ENCODE measurements at regions not wholly inside any gene's neighbourhood (a gene's known extent, or its start where the extent isn't known, plus 50 kb on each side); places are given as distances from the start of the nearest gene placed in this dataset.

DNA sequence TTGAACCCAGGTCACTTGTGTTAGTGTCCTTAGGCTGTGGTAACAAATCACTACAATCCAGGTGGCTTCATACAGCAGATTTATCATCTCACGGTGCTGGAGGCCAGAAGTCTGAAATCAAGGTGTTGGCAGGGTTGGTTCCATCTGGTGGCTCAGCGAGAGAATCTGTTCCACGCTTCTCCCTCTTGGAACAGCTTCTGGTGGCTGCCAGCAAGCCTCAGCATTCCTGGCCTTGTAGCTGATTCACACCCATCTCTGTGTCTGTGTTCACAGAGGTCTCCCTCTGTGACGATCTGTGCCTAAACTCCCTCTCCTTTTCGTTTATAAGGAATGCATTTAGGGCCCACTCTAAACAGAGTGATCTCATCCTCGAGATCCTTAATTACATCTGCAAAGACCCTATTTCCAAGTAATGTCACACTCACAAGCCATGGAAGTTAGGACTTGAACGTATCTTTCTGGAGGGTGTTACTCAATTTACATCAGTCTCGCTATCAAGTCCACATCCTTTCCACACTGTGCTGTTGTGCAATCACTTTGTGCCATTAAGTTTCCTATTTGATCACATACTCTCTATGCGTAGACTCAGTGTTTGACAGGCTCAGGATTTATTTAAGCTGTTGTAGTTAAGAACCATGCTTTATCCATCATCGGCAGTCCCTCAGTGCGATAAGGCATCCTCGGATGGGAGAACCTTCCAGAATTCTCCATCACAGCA is 164.4 kb downstream of the SOCS6 start:
- no peaks in the 10 kb centered on the region for H3K4me1 ChIP-seq (replicated peaks)
- H3K36me3 ChIP-seq: no peaks in the 10 kb centered on the region
- no peak overlapping the region for H3K4me3 ChIP-seq
- H3K27ac ChIP-seq: no peak overlapping the region
- no peaks in the 10 kb centered on the region for H3K27me3 ChIP-seq (replicated peaks)
- DNase-seq (ENCODE audit: low read depth in 1 of 2, low spot score in 2 of 2): no peak
- H3K9me3 ChIP-seq (replicated peaks): no peaks in the 10 kb centered on the region

DNA sequence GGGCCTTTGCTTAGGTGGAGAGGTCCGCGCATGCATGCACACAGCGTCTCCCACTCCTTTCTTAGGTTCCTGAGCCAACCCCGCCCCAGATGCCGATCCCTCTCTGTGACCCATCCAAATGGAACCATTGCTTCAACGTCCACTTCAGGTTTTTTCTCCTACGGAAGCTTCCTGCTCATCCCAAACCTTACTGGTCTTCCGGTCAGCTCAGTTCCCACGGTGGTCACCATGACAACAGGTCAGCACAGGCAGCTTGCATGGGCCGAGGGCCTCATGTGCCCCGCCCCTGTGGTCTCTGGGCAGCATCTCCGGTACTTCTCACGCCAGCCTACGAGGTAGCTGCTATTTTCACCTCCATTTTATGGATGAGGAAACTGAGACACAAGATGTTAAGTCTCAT is 163.7 kb downstream of the SOCS6 start:
- Histone ChIP-seq H3K4me1 (replicated peaks) (no peaks in the 10 kb centered on the region), H3K36me3 (no peaks in the 10 kb centered on the region), H3K27me3 (replicated peaks) (no peaks in the 10 kb centered on the region), H3K4me3 (no peak overlapping the region), H3K9me3 (replicated peaks) (no peaks in the 10 kb centered on the region), H3K27ac (no peak overlapping the region)
- no peak for DNase-seq (ENCODE audit: low read depth in 1 of 2, low spot score in 2 of 2)

DNA sequence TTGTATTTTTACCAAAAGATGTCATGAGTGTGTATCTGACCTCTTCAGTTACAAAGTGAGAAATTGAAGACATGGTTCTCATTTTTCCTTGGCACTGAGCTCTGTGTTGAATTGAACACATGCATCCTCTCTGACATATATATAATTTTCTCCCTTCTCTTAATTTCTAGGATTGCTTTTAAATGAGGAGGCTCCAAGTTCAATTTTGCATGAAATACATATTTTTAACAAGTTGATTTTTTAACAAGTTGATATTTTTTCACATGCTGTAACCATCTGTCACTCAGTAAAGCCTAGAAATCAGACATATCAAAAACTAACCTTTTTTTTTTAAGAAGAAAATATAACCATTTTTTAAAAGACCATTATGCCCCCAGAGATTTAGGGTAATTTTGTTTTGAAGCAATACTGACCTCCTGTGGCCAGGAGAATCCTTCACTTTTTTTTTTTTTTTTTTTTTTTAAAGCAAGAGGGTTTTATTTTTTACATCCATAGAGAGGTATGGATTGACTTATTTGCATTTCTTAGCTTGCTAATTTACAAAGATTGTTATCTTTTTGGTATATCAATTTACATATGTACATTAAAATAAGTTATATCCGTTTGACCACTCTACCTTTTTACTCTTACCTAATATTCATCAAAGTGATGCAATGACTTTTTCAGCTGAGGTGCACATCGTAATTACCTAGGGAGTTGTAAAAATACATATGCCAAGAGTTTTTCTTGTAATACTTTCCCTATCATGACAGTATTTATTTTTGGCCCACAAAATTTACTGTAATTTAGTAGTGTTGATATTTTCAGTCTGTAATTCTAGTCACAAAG is 161.8 kb downstream of the SOCS6 start:
- peak in 1 of 2 experiments; percentile 22 for DNase-seq (ENCODE audit: low read depth in 1 of 2, low spot score in 2 of 2)

DNA sequence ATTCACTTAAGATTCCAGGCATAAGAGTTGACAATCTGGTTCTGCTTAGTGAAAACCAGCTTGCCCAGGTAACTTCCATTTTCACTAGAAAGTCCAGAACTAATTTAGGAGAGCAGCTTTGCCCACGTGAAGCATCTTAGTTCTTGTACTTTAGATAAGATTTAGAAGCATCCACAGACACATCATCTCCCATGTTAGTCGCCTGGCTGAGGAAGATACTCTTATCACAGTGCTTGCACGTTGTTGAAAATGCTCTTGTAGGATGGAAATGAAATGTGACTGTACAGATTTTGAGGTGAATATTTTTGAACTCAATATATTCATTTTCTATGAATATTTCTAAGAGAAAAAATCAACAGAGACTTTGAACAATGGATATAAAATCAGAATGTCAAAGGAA is 159.7 kb downstream of the SOCS6 start:
- H3K9me3 ChIP-seq (replicated peaks): peaks cover 7% of the 10 kb centered on the region
- no peak overlapping the region for H3K27ac ChIP-seq
- H3K36me3 ChIP-seq: no peaks in the 10 kb centered on the region
- no peaks in the 10 kb centered on the region for H3K27me3 ChIP-seq (replicated peaks)
- H3K4me3 ChIP-seq: no peak overlapping the region
- no peak for DNase-seq (ENCODE audit: low read depth in 1 of 2, low spot score in 2 of 2)
- H3K4me1 ChIP-seq (replicated peaks): no peaks in the 10 kb centered on the region

More for the DNA sequence above, 161.8 kb downstream of the SOCS6 start:
- H3K9me3 ChIP-seq (replicated peaks): no peaks in the 10 kb centered on the region
- no peaks in the 10 kb centered on the region for H3K4me1 ChIP-seq (replicated peaks)
- no peak overlapping the region for H3K4me3 ChIP-seq
- H3K27me3 ChIP-seq (replicated peaks): no peaks in the 10 kb centered on the region
- no peaks in the 10 kb centered on the region for H3K36me3 ChIP-seq
- no peak overlapping the region for H3K27ac ChIP-seq

DNA sequence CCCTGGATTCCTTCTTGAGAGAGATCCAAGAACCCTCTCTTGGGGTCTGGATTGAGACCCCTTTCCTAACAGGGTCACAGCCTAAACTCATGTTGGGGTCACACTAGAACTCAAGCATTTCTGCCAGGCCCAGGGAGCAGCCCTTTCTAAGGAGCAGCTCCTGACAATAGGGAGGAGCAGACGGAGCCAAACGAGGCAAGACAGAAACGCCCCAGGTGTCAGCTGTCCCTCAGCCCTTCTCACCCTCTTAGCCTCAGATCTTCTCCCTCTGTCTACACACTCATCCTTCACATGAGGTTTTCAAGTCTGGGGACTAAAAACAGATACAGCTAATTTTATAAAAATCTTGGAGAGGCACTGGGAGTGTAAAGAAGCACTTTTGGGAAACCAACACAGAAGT is 157.2 kb downstream of the SOCS6 start:
- H3K27me3 ChIP-seq (replicated peaks): no peaks in the 10 kb centered on the region
- peaks cover 16% of the 10 kb centered on the region for H3K9me3 ChIP-seq (replicated peaks)
- H3K4me1 ChIP-seq (replicated peaks): no peaks in the 10 kb centered on the region
- no peak overlapping the region for H3K4me3 ChIP-seq
- no peaks in the 10 kb centered on the region for H3K36me3 ChIP-seq
- no peak for DNase-seq (ENCODE audit: low read depth in 1 of 2, low spot score in 2 of 2)
- H3K27ac ChIP-seq: no peak overlapping the region

DNA sequence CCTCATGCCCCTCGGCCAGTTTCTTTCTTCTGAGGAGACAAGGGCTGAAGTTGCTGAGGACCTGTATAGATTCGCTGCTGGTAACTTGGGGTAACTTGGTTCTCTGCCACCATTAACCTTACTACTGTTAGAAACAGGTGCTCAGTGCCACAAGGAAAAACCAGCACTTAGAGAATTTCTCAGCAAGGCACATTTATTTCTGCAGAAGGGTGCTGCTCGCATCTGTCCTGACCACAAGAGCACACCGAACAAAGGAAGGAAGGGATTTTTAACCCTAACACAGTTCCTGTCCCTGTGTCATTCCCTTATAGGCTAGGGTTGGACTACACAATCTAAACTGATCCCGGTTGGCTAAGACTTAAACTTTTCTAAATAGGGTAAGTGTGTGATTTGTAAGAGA is 154.1 kb downstream of the SOCS6 start:
- H3K27me3 ChIP-seq (replicated peaks): no peaks in the 10 kb centered on the region
- H3K4me3 ChIP-seq: no peak overlapping the region
- no peaks in the 10 kb centered on the region for H3K4me1 ChIP-seq (replicated peaks)
- H3K36me3 ChIP-seq: no peaks in the 10 kb centered on the region
- peaks cover 16% of the 10 kb centered on the region for H3K9me3 ChIP-seq (replicated peaks)
- no peak for DNase-seq (ENCODE audit: low read depth in 1 of 2, low spot score in 2 of 2)
- H3K27ac ChIP-seq: no peak overlapping the region

DNA sequence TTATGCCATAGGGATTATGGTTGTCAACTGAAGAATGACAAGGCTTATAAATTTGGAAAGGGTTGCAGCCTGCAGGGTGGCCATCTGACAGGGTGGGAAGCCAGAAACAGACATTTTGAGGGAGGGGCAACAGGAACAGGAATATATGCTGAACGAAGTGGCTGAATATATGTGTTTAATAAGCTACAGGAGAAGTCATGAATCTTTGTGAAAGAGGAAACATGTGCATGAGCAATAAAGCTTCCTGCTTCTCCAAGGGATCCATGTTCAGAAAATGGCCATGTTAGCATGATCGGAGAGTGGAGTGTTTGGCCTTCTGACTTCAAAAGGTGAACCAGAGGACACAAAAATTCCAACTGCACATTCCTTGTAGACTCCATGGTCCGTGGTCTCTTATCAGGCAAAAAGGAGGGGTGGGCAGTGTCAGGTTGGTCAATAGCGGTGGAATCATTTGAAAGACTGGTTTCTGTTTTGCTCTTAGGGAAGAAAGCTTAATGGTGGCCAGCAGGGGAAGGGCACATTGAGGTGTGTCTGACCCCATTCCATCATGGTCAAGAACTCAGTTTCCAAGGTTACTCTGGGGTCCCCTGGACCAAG is 144.1 kb downstream of the SOCS6 start:
- DNase-seq (ENCODE audit: low read depth in 1 of 2, low spot score in 2 of 2): peak in 1 of 2 experiments; percentile 10
- H3K27me3 ChIP-seq (replicated peaks): no peaks in the 10 kb centered on the region
- peaks cover 7% of the 10 kb centered on the region for H3K4me1 ChIP-seq (replicated peaks)
- H3K27ac ChIP-seq: no peak overlapping the region
- H3K36me3 ChIP-seq: no peaks in the 10 kb centered on the region
- no peaks in the 10 kb centered on the region for H3K9me3 ChIP-seq (replicated peaks)
- H3K4me3 ChIP-seq: no peak overlapping the region

DNA sequence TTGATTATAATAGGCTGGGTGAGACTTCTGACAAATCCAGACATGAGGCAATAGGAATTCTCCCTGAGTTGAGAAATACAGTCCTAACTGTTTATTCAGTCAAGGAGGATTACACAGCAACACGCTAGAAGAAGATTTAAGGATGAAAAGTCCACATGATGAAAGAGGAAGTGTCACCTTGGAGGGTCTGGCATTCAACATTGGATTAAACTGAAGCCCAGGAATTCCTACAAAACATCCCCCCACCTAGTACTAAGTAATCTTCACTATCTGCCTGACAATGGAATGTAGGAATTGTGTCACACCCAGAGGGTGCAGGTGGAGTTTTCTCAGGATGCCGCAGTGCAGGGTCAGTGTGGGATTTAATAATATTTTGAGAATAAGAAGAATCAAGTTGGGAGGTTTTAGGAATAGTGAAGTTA is 142.4 kb downstream of the SOCS6 start:
- Histone ChIP-seq H3K27me3 (replicated peaks) (no peaks in the 10 kb centered on the region), H3K27ac (no peak overlapping the region), H3K4me1 (replicated peaks) (peaks cover 7% of the 10 kb centered on the region), H3K4me3 (no peak overlapping the region), H3K36me3 (no peaks in the 10 kb centered on the region), H3K9me3 (replicated peaks) (no peaks in the 10 kb centered on the region)
- peak in 1 of 2 experiments; percentile 24 for DNase-seq (ENCODE audit: low read depth in 1 of 2, low spot score in 2 of 2)

DNA sequence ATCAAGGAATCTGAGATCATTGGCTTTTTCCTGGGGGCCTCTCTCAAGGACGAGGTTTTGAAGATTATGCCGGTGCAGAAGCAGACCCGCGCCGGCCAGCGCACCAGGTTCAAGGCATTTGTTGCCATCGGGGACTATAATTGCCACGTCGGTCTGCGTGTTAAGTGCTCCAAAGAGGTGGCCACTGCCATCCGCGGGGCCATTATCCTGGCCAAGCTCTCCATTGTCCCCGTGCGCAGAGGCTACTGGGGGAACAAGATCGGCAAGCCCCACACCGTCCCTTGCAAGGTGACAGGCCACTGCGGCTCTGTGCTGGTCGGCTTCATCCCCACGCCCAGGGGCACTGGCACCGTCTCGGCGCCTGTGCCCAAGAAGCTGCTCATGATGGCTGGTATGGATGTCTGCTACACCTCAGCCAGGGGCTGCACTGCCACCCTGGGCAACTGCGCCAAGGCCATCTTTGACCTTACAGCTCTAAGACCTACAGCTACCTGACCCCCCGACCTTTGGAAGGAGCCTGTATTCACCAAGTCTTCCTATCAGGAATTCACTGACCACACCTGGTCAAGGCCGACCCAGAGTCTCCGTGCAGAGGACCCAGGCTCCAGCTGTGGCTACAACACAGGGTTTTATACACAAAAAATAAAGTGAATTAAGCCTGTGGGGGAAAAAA is 141.8 kb downstream of the SOCS6 start:
- H3K9me3 ChIP-seq (replicated peaks): peaks cover 3% of the 10 kb centered on the region; the same call in 1 of the 2 replicates
- H3K4me3 ChIP-seq: no peak overlapping the region
- peak in 1 of 2 experiments; percentile 33 for DNase-seq (ENCODE audit: low read depth in 1 of 2, low spot score in 2 of 2)
- H3K27me3 ChIP-seq (replicated peaks): no peaks in the 10 kb centered on the region
- no peak overlapping the region for H3K27ac ChIP-seq
- H3K36me3 ChIP-seq: no peaks in the 10 kb centered on the region
- H3K4me1 ChIP-seq (replicated peaks): peaks cover 7% of the 10 kb centered on the region

DNA sequence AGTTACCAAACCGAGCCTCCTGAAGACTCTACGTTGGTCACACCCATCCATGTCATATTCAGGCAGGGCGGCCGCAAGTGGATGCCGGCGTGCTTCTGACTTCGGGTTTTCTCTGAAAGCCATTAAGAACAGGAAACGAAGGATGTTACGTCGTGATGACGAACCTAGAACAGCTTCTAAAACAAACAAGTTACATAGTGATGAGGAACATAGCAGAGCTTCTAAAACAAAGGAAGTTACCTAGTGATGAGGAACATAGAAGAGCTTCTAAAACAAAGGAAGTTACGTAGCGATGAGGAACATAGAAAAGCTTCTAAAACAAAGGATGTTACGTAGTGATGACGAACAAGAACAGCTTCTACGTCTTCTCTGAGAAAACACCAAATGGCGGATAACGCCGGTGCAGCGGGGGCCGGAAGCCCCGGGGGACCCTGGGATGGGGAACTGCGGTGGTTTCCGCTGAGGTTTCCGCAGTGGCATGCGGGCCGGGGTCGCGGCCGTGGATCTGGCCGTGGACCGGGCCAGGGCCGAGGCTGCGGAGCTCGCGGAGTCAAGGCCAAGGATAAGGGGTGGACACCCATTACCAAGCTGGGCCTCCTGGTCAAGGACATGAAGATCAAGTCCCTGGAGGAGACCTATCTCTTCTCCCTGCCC is 141.1 kb downstream of the SOCS6 start:
- peaks cover 7% of the 10 kb centered on the region for H3K4me1 ChIP-seq (replicated peaks)
- peak in 1 of 2 experiments; percentile 31 for DNase-seq (ENCODE audit: low read depth in 1 of 2, low spot score in 2 of 2)

DNA sequence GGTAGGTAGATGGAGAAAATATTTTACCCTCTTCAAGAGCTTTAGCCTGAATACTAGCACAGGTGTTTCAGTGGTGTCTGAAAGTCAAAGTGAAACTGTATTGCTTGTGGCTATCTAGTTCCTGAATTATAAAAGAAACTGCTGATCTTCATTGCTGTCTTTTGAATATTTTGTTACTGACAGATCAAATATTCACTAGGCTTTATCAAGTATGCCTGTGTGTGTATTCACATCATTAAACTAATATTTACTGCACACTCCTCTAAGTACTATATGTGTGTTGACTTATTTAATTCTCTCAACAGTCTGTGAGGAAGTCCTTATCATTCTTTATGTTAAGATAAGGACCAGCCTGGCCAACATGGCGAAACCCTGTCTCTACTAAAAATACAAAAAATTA is 139.6 kb downstream of the SOCS6 start:
- Histone ChIP-seq H3K27me3 (replicated peaks) (no peaks in the 10 kb centered on the region), H3K4me3 (no peak overlapping the region), H3K36me3 (no peaks in the 10 kb centered on the region), H3K27ac (no peak overlapping the region), H3K9me3 (replicated peaks) (peaks cover 3% of the 10 kb centered on the region; the same call in 1 of the 2 replicates), H3K4me1 (replicated peaks) (peaks cover 6% of the 10 kb centered on the region)
- no peak for DNase-seq (ENCODE audit: low read depth in 1 of 2, low spot score in 2 of 2)

More for the DNA sequence above, 141.1 kb downstream of the SOCS6 start:
- Histone ChIP-seq H3K9me3 (replicated peaks) (peaks cover 3% of the 10 kb centered on the region; the same call in 1 of the 2 replicates), H3K36me3 (no peaks in the 10 kb centered on the region), H3K4me3 (no peak overlapping the region), H3K27ac (no peak overlapping the region), H3K27me3 (replicated peaks) (no peaks in the 10 kb centered on the region)

DNA sequence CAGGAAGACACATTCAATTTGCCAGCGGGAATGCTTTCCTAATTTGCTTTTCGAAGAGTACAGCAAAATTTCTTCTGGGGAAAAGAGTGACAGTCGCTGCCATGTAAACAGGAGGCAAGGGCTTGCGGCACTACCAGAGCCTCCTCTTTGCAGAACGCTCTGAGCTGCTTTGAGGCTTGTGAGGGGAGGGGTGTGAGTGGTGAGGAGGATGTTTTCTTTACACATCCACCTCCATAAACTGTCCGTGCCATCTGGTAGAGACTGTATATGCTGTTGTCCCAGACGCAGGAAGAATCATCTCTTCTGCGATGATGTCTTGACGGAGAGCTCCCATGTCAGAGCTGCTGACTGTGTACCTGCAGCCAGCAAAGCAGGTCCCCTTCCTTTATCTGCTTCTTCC is 138.0 kb downstream of the SOCS6 start:
- H3K27me3 ChIP-seq (replicated peaks): no peaks in the 10 kb centered on the region
- peaks cover 3% of the 10 kb centered on the region; the same call in 1 of the 2 replicates for H3K9me3 ChIP-seq (replicated peaks)
- peaks cover 17% of the 10 kb centered on the region for H3K4me1 ChIP-seq (replicated peaks)
- DNase-seq (ENCODE audit: low read depth in 1 of 2, low spot score in 2 of 2): peak in 1 of 2 experiments; percentile 32
- no peaks in the 10 kb centered on the region for H3K36me3 ChIP-seq
- no peak overlapping the region for H3K27ac ChIP-seq
- H3K4me3 ChIP-seq: no peak overlapping the region

DNA sequence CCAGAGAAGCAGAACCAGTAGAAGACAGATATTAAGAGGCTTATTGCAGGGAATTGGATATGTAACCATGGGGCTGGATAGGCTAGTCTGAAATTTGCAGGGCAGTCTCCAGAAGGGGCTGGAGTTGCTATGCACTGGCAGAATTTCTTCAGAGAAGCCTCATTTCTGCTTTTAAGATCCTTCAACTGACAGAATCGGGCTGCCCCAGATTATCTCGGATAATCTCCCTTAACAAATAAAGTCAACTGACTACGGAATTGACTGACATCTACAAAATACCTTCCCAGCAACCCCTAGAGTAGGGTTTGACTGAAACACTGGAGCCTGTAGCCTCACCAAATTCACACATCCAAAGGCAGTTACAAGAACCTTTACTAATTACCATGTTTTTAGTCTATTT is 136.4 kb downstream of the SOCS6 start:
- Histone ChIP-seq H3K36me3 (no peaks in the 10 kb centered on the region), H3K27ac (no peak overlapping the region), H3K27me3 (replicated peaks) (no peaks in the 10 kb centered on the region), H3K4me3 (no peak overlapping the region), H3K4me1 (replicated peaks) (peaks cover 33% of the 10 kb centered on the region), H3K9me3 (replicated peaks) (peaks cover 3% of the 10 kb centered on the region; the same call in 1 of the 2 replicates)
- no peak for DNase-seq (ENCODE audit: low read depth in 1 of 2, low spot score in 2 of 2)
